Peyer's patch (tissue), 4 donors: ENCODE measurements at regions not wholly inside any gene's neighbourhood (a gene's known extent, or its start where the extent isn't known, plus 50 kb on each side); places are given as distances from the start of the nearest gene placed in this dataset.

Experiments used
- POLR2A ChIP-seq, 2 donors: fragments of 450-650 bp; IDR thresholded peaks; one replicate each; pipeline ENCODE4 v1.5.1; 2017; ENCODE audit warnings: antibody characterized with exemption in 2 of 2, mild to moderate bottlenecking in 2 of 2, moderate library complexity in 2 of 2
- TF ChIP-seq, protein P1 (sequence below), 6 experiments: fragments of 450-650 bp in 4 of 6; fragments of 200-600 bp in 2 of 6; sonication (generic) in 1 of 6; IDR thresholded peaks; one replicate each; pipeline ENCODE4 v1.5.1; 2017 to 2019; ENCODE audit warnings: antibody characterized with exemption in 6 of 6, mild to moderate bottlenecking in 3 of 6, moderate library complexity in 1 of 6

DNA sequence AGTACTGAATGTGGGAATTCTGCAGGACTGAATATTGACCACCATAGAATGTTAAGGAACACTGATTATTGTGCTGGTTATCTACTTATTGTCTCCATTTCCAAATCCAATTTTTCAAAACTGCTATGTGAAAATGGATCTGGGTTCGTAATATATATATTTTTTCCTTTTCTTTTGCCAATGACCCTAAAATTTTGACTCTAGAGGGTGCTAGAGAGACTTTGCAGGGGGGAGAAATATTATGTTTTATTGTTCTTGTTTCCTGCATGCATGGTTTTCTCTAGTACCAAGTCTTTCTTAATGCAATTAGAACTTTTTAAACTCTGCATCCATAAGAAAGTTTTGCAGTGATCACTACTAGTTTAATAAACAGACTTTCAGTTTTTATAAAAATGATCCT is 1256.9 kb downstream of the BRINP3 start:
- TF ChIP-seq, protein P1, sequence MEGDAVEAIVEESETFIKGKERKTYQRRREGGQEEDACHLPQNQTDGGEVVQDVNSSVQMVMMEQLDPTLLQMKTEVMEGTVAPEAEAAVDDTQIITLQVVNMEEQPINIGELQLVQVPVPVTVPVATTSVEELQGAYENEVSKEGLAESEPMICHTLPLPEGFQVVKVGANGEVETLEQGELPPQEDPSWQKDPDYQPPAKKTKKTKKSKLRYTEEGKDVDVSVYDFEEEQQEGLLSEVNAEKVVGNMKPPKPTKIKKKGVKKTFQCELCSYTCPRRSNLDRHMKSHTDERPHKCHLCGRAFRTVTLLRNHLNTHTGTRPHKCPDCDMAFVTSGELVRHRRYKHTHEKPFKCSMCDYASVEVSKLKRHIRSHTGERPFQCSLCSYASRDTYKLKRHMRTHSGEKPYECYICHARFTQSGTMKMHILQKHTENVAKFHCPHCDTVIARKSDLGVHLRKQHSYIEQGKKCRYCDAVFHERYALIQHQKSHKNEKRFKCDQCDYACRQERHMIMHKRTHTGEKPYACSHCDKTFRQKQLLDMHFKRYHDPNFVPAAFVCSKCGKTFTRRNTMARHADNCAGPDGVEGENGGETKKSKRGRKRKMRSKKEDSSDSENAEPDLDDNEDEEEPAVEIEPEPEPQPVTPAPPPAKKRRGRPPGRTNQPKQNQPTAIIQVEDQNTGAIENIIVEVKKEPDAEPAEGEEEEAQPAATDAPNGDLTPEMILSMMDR (IDR thresholded peaks at IDR 0.05), result no peak
- TF ChIP-seq POLR2A (IDR thresholded peaks at IDR 0.05), result no peak
